ENCODE measurements at regions not wholly inside any gene's neighbourhood (a gene's known extent, or its start where the extent isn't known, plus 50 kb on each side); places are given as distances from the start of the nearest gene placed in this dataset.

DNA sequence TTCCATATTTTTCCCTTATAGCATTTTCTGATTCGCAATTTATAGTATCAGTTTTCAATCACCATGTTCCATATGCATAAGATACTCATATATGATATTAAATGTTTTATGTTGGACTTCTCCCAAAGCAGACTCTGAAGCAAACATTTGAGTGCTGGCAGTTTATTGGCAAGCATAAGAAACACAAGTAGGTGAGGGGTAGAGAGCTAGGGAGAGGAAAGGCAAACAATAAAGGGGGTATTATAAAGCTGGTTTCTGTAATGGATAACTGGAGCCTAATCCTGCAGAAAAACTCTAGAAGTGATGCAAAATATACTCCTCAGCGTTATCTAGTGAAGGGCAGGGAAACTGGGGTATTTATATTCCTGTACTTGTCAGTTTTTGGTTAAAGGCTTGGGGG, 491.5 kb upstream of the TGFBR2 start (continued):
- TF ChIP-seq AFF4 (CRISPR knock-in tag; IDR thresholded peaks at IDR 0.05; ENCODE audit: borderline replicate concordance) = no peak
- no peak for TF ChIP-seq TEAD4 (CRISPR knock-in tag; IDR thresholded peaks at IDR 0.05)
- no peak for TF ChIP-seq SOX15 (CRISPR knock-in tag; IDR thresholded peaks at IDR 0.05)

DNA sequence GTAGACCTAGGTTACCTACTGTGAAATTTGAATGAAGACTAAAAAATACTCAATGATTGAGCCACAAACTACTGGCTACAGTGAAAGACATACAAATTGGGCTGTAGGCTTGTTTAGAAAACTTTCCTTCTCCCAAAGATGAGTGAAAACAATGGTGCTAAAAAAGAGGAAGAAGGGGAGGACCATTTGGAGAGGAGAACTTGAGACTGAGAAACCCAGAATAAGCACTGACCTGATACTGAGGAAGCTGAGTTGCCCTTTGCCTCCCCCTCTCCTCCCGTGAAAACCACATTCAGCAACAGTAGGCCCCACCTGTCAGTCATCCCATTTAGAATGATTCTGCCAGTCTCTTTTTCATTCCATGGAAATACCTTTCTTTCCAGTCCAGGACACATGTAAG, 484.0 kb upstream of the TGFBR2 start:
- DNase-seq (ENCODE audit: low spot score) (no peak), ATAC-seq (no peak)
- Mint-ChIP-seq H3K4me1 (peaks cover 13% of the 10 kb centered on the region), H3K9me3 (peaks cover 12% of the 10 kb centered on the region), H3K27me3 (ENCODE audit: low read depth) (peaks cover 6% of the 10 kb centered on the region; the same call in 1 of the 2 replicates), H3K36me3 (no peaks in the 10 kb centered on the region), H3K4me3 (no peak overlapping the region), H3K27ac (no peak overlapping the region)
- POLR2A ChIA-PET = no interaction called here
- CTCF ChIA-PET = no interaction called here
- TF ChIP-seq, protein P1, sequence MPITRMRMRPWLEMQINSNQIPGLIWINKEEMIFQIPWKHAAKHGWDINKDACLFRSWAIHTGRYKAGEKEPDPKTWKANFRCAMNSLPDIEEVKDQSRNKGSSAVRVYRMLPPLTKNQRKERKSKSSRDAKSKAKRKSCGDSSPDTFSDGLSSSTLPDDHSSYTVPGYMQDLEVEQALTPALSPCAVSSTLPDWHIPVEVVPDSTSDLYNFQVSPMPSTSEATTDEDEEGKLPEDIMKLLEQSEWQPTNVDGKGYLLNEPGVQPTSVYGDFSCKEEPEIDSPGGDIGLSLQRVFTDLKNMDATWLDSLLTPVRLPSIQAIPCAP (CRISPR knock-in tag; IDR thresholded peaks at IDR 0.05) = no peak
- no peak for TF ChIP-seq TCF7 (CRISPR knock-in tag; IDR thresholded peaks at IDR 0.05; ENCODE audit: low read depth)
- no peak for TF ChIP-seq NFYB (CRISPR knock-in tag; conservative IDR thresholded peaks at IDR 0.05; ENCODE audit: low read depth)
- TF ChIP-seq, protein P2, sequence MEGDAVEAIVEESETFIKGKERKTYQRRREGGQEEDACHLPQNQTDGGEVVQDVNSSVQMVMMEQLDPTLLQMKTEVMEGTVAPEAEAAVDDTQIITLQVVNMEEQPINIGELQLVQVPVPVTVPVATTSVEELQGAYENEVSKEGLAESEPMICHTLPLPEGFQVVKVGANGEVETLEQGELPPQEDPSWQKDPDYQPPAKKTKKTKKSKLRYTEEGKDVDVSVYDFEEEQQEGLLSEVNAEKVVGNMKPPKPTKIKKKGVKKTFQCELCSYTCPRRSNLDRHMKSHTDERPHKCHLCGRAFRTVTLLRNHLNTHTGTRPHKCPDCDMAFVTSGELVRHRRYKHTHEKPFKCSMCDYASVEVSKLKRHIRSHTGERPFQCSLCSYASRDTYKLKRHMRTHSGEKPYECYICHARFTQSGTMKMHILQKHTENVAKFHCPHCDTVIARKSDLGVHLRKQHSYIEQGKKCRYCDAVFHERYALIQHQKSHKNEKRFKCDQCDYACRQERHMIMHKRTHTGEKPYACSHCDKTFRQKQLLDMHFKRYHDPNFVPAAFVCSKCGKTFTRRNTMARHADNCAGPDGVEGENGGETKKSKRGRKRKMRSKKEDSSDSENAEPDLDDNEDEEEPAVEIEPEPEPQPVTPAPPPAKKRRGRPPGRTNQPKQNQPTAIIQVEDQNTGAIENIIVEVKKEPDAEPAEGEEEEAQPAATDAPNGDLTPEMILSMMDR (IDR thresholded peaks at IDR 0.05) = no peak
- no peak for TF ChIP-seq CDX4 (CRISPR knock-in tag; IDR thresholded peaks at IDR 0.05; ENCODE audit: borderline replicate concordance)
- no peak for TF ChIP-seq SMAD4 (CRISPR knock-in tag; IDR thresholded peaks at IDR 0.05)
- TF ChIP-seq HMGA2 (CRISPR knock-in tag; IDR thresholded peaks at IDR 0.05) = no peak
- TF ChIP-seq PRRX2 (CRISPR knock-in tag; IDR thresholded peaks at IDR 0.05) = no peak
- TF ChIP-seq, protein P3, sequence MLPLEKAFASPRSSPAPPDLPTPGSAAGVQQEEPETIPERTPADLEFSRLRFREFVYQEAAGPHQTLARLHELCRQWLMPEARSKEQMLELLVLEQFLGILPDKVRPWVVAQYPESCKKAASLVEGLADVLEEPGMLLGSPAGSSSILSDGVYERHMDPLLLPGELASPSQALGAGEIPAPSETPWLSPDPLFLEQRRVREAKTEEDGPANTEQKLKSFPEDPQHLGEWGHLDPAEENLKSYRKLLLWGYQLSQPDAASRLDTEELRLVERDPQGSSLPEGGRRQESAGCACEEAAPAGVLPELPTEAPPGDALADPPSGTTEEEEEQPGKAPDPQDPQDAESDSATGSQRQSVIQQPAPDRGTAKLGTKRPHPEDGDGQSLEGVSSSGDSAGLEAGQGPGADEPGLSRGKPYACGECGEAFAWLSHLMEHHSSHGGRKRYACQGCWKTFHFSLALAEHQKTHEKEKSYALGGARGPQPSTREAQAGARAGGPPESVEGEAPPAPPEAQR (CRISPR knock-in tag; IDR thresholded peaks at IDR 0.05) = no peak
- TF ChIP-seq FOXJ3 (CRISPR knock-in tag; IDR thresholded peaks at IDR 0.05; ENCODE audit: borderline replicate concordance) = no peak

DNA sequence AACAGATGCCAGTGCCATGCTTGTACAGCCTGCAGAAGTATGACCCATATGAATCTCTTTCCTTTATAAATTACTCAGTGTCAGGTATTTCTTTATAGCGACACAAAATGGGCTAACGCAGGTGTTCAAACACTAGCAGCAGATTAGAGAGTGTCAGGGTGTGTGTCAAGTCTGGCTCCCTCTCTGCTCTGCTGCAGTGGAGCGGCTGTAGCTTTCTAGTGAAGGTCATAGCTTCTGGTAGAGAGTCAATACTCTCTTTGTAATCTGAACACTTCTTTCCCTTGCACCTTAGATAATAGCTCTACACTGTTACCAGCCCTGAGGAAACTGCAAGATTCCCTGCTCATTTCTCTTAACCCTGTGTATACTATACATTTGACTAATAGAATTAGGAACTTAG, 483.2 kb upstream of the TGFBR2 start:
- Mint-ChIP-seq H3K27ac (no peak overlapping the region), H3K36me3 (no peaks in the 10 kb centered on the region), H3K4me1 (peaks cover 13% of the 10 kb centered on the region), H3K27me3 (ENCODE audit: low read depth) (peaks cover 6% of the 10 kb centered on the region; the same call in 1 of the 2 replicates), H3K4me3 (no peak overlapping the region), H3K9me3 (peaks cover 18% of the 10 kb centered on the region)
- ATAC-seq = no peak
- ChIA-PET POLR2A (no interaction called here), CTCF (no interaction called here)
- no peak for TF ChIP-seq ZNF263 (CRISPR knock-in tag; IDR thresholded peaks at IDR 0.05; ENCODE audit: low read depth)
- TF ChIP-seq, protein P4, sequence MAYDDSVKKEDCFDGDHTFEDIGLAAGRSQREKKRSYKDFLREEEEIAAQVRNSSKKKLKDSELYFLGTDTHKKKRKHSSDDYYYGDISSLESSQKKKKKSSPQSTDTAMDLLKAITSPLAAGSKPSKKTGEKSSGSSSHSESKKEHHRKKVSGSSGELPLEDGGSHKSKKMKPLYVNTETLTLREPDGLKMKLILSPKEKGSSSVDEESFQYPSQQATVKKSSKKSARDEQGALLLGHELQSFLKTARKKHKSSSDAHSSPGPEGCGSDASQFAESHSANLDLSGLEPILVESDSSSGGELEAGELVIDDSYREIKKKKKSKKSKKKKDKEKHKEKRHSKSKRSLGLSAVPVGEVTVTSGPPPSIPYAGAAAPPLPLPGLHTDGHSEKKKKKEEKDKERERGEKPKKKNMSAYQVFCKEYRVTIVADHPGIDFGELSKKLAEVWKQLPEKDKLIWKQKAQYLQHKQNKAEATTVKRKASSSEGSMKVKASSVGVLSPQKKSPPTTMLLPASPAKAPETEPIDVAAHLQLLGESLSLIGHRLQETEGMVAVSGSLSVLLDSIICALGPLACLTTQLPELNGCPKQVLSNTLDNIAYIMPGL (CRISPR knock-in tag; IDR thresholded peaks at IDR 0.05) = no peak
- DNase-seq (ENCODE audit: low spot score) = no peak
